ENCODE measurements at regions not wholly inside any gene's neighbourhood (a gene's known extent, or its start where the extent isn't known, plus 50 kb on each side); places are given as distances from the start of the nearest gene placed in this dataset.

GRCh38 chr1:194548071-194548470, 1361.7 kb upstream of the B3GALT2 start:
- ChIA-PET CTCF (no interaction called here), POLR2A (no interaction called here)
- H3K4me3 ChIP-seq (ENCODE audit: low read depth, low read length): no peak overlapping the region
- TF ChIP-seq CTCF (IDR thresholded peaks at IDR 0.05; ENCODE audit: insufficient read depth, low read length, missing control alignments): no peak
- no peak for DNase-seq (ENCODE audit: low read depth, low spot score)

- DNase-seq (ENCODE audit: low read depth, low spot score): no peak
- TF ChIP-seq CTCF (IDR thresholded peaks at IDR 0.05; ENCODE audit: insufficient read depth, low read length, missing control alignments): no peak
- H3K4me3 ChIP-seq (ENCODE audit: low read depth, low read length): no peak overlapping the region
- ChIA-PET POLR2A (no interaction called here), CTCF (no interaction called here)
Measured at GRCh38 chr1:194544012-194544411, 1357.6 kb upstream of the B3GALT2 start.

- H3K4me3 ChIP-seq (ENCODE audit: low read depth, low read length): no peak overlapping the region
- CTCF ChIA-PET: no interaction called here
- TF ChIP-seq CTCF (IDR thresholded peaks at IDR 0.05; ENCODE audit: insufficient read depth, low read length, missing control alignments): no peak
- POLR2A ChIA-PET: no interaction called here
- no peak for DNase-seq (ENCODE audit: low read depth, low spot score)
Measured at GRCh38 chr1:194538453-194538852, 1352.0 kb upstream of the B3GALT2 start.

- no peak overlapping the region for H3K4me3 ChIP-seq (ENCODE audit: low read depth, low read length)
- ChIA-PET POLR2A (no interaction called here), CTCF (no interaction called here)
- TF ChIP-seq CTCF (IDR thresholded peaks at IDR 0.05; ENCODE audit: insufficient read depth, low read length, missing control alignments): no peak
- DNase-seq (ENCODE audit: low read depth, low spot score): no peak
Measured at GRCh38 chr1:194537521-194537920, 1351.1 kb upstream of the B3GALT2 start.

- TF ChIP-seq CTCF (IDR thresholded peaks at IDR 0.05; ENCODE audit: insufficient read depth, low read length, missing control alignments): no peak
- ChIA-PET POLR2A (no interaction called here), CTCF (no interaction called here)
- DNase-seq (ENCODE audit: low read depth, low spot score): no peak
- H3K4me3 ChIP-seq (ENCODE audit: low read depth, low read length): no peak overlapping the region
Measured at GRCh38 chr1:194535369-194535768, 1349.0 kb upstream of the B3GALT2 start.

GRCh38 chr1:194534784-194535183, 1348.4 kb upstream of the B3GALT2 start:
- POLR2A ChIA-PET: no interaction called here
- TF ChIP-seq CTCF (IDR thresholded peaks at IDR 0.05; ENCODE audit: insufficient read depth, low read length, missing control alignments): no peak
- CTCF ChIA-PET: no interaction called here
- DNase-seq (ENCODE audit: low read depth, low spot score): no peak
- H3K4me3 ChIP-seq (ENCODE audit: low read depth, low read length): no peak overlapping the region

All from AG04449 (cell line).